GM21515 (cell line): ENCODE measurements at regions not wholly inside any gene's neighbourhood (a gene's known extent, or its start where the extent isn't known, plus 50 kb on each side); places are given as distances from the start of the nearest gene placed in this dataset.
"Not testable (repeated sequence)": the region's sequence is repeated elsewhere in the genome, so short reads cannot be mapped to it uniquely, and the experiment has no call there.

Experiments
- ATAC-seq: cut with Tn5 transposase; IDR thresholded peaks from one replicate; pipeline ENCODE4 v1.9.1; 2021; ENCODE audit not compliant: unreplicated experiment

- no peak for ATAC-seq
These were observed 417.7 kb downstream of the ZWINT start for GRCh38 chr10:55943403-55943802.

GRCh38 chr10:55929291-55929690, 431.8 kb downstream of the ZWINT start:
- ATAC-seq = no peak

DNA sequence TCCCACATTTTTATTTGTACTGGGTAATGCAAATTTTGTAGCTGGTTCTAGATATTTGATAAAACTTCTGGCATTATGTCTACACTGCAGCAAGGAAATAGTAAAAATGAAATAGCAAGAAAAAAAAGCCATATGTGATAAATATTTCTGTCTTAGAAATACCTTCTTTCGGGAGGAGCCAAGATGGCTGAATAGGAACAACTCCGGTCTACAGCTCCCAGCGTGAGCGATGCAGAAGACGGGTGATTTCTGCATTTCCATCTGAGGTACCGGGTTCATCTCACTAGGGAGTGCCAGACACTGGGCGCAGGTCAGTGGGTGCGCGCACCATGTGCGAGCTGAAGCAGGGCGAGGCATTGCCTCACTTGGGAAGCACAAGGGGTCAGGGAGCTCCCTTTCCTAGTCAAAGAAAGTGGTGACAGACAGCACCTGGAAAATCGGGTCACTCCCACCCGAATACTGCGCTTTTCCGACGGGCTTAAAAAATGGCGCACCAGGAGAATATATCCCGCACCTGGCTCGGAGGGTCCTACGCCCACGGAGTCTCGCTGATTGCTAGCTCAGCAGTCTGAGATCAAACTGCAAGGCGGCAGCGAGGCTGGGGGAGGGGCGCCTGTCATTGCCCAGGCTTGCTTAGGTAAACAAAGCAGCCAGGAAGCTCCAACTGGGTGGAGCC, 461.4 kb downstream of the ZWINT start:
- ATAC-seq = not testable (repeated sequence)

- no peak for ATAC-seq
These were observed 463.6 kb downstream of the ZWINT start for GRCh38 chr10:55897490-55897921.

DNA sequence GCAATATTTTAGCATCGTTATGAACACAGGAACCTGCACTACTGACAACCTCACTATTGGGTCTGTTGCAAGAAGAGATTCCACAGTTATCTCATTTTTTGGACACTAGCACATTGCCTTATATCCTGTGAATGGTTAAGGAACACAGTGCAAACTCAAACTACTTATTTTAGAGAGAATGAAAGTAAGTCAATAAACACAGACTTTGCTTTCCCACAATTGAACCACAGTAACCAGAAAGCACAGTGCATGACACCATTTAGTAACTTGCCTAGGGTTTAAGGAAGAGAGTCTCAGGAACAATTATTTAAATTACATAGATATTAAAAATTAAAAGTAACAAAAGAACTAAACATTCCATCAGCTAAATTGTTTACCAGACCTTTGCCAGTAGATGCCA, 468.8 kb downstream of the ZWINT start:
- no peak for ATAC-seq

- ATAC-seq = no peak
These were observed 479.5 kb downstream of the ZWINT start for GRCh38 chr10:55881588-55881987.

DNA sequence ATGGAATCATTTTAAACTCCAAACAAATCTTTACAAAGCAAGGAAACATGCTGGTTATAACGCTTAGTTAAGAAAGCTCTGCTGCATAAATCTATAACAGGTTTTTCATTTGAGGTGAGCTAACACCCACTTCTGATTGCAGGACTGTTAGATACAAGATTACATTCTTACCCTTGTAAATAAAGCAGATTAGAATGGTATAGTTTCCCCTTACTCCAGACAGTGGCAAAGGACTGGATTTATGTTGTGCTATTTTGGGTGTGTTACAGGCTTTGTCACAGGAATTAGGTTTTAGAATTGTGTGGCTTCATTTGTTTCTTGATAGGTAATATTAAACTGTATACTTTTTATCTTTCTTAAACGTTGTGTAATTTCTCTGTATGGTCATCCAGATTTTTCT, 487.6 kb downstream of the ZWINT start:
- no peak for ATAC-seq

DNA sequence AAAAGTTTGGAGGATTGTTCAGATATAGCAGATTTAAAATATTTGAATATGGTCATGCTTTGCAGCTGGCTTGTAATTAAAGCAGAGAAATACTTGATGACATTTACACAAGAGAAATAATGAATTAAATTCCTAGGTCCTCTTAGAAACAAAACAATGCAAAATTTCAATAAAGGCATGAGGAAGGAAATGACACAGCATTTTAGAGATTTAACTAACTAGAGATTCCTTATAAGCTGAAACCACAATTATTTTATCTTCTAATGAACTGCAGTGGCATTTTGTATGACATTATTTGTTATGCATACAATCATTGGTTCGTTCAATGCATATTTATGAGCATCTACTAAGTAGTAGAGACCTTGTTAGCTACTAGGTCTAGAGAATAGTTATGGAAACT, 490.9 kb downstream of the ZWINT start:
- no peak for ATAC-seq

DNA sequence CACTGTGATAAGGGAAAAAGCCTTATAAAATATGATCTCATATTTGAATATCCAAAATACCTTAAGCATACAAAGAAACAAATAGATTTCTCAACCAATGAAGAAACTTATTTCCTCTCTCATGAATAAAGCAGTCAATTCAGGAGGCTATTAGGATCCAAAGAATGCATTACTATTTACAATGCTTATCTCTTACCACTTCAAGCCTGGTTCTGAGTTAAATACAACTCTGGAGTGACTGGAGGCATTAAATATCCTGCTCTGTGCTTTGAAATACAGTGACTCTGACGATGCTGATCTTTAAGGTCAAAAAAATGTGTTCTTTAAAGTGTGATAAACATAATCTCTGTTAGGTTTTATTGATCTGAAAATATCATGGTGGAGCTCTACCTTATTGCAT, 493.2 kb downstream of the ZWINT start:
- ATAC-seq = no peak

- ATAC-seq = no peak
These were observed 502.3 kb downstream of the ZWINT start for GRCh38 chr10:55858730-55859129.

DNA sequence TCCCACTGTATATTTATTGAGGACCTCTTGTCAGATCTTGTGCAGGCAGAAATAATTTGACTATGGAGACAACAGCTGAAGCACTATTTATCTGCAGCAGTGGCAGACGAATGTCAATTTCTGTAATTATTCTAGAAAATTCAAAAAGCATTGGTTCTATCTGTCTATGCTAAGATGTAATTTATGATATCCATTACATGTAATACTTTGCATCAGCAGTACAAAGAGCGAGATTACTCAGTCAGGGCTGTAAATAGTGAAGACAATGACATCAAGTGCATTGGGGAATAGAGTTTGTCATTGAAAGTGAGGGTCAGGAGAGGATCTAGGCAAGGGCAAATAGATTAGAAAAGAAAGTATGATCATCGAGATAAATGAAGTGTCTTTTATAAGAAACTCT, 508.2 kb downstream of the ZWINT start:
- no peak for ATAC-seq

DNA sequence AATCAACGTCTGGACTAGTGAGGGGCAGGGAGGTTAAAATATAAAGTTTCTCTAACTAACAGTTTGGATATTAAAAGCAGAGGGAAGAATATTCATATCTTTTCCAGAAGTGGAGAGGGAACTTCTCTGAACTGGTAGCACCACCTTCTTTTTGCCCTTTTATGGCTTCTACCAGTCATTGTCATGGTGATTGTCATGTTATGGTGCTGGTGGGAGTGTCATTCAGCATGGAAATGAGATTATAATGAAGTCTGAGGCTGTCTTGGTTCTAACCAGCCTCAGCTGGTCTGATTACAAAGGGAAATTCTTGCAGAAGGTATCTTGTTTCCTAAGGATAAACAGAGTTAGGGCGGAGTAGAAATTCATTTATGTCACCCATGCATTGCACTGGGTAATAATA, 523.8 kb downstream of the ZWINT start:
- ATAC-seq = no peak

- no peak for ATAC-seq
These were observed 539.0 kb downstream of the ZWINT start for GRCh38 chr10:55822096-55822495.

- ATAC-seq = no peak
These were observed 540.6 kb downstream of the ZWINT start for GRCh38 chr10:55820478-55820877.

GRCh38 chr10:55820071-55820470, 541.0 kb downstream of the ZWINT start:
- ATAC-seq = no peak

DNA sequence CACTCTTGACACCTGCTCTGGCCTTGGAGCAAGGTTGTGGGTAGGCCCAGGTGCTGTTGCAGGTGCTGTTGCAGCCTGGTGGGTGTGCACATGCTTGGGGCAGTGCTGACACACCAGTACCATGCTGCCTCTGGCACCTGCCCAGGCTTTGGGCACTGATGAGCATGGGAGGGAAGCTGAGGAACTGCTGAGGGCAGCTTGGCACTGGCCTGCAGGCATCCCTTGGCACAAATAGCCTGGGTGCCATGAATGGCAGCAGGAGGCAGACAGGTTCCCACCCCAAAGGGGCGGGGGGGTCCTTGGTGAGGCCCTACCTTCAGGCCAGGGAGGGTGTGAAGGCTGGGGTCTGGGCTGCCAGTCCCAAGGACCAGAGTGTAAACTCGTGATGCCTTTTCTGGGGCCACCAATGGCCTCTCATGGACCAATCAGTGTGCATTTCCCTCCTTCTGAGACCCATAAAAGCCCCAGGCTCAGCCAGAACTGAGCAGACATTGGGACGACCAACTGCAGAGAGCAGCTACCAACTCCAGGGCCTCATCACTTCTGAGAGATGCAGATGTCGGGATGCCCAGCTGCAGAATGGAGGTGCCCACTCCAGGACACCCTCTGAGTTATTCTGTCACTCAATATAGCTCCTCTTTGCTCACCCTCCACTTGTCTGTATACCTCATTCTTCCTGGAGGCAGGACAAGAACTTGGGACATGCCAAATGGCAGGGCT, 547.4 kb downstream of the ZWINT start:
- ATAC-seq = no peak

- no peak for ATAC-seq
These were observed 558.0 kb downstream of the ZWINT start for GRCh38 chr10:55803055-55803454.

DNA sequence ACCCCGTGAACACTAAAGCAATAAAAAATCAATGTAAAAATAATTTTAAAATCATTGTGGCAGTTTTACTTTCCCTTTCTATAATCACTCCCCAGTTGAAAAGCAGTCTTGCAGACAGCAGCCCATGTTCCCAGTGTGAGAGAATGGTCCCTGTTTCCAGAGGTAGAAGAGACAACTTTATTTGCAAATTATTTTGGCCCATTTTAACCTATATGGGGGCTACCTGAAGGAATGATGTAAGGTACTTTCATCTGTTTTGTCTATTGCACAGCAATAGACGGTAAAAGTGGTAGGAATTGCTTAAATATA, 559.8 kb downstream of the ZWINT start:
- no peak for ATAC-seq

DNA sequence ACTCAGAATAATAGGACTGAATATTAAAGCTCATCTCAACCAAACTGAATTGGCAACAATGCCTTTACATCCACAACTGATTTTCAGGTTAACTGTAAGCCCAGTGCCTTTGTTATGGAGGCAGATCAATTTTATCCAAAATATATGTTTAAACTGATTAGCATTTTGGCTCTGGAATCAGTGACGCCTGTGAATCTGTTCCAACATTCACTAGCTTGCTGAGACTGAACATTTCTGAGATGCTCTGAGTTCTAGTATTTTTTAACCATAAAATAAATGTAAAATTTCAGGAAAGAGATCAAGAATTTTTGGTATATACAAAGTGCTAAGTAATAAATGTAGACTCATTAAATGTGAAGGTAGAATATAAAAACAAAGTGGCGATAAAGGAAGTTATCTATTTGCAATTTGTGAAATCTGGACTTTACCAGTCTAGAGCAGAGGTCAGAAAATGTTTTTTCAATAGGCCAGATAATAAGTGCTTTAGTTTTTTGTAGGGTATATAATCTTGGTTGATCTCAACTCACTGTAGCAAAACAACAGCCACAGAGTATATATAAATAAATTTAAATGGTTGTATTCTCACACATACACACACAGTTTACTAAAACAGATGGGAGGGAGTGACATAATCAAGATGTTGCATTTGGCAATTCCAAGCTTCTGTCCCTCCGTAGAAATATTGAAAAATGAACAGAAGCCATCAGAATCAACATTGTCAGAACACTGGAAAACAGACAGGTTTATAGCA, 560.3 kb downstream of the ZWINT start:
- no peak for ATAC-seq

DNA sequence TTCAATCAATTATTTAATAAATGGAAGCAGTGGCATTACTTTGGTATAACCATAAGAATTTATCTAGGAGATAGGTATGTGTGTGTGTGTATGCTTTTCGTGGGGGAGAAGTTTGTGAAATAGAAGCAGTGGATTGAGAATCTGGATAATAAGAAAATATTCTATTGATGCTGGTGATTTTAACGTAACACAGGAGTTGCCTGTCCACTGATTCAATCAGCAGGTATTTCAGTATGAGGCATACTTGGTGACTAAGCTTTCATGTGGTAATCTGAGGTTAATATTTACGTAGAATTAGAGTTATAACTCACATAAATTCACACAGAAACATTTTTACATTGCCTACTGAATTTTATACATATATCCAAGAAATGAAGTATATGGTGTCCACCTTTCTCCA, 568.0 kb downstream of the ZWINT start:
- no peak for ATAC-seq

GRCh38 chr10:55790276-55790675, 570.8 kb downstream of the ZWINT start:
- ATAC-seq = not testable (repeated sequence)

- ATAC-seq = no peak
These were observed 574.5 kb downstream of the ZWINT start for GRCh38 chr10:55786461-55787050.
